ENCODE measurements at regions not wholly inside any gene's neighbourhood (a gene's known extent, or its start where the extent isn't known, plus 50 kb on each side); places are given as distances from the start of the nearest gene placed in this dataset.

DNA sequence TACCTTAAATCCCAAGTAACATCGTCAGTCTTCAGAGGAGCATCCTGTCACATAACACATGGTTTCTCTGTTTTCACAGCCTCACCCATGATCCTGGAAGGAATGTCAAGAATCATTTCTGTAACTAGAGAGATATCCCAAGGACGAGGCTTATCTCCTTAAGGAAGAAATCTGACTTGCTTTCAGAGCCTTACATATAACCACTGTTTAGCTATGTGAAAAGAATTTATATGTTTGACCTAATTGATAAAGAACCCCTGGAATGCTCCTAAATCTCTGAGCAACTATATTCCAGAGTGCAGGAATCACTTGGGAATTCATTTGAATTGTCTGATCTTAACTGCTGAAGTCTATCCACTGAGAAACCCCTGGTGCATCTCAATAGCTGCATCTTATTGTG lies 243.1 kb downstream of the ALDH8A1 start:
- DNase-seq: no peak

DNA sequence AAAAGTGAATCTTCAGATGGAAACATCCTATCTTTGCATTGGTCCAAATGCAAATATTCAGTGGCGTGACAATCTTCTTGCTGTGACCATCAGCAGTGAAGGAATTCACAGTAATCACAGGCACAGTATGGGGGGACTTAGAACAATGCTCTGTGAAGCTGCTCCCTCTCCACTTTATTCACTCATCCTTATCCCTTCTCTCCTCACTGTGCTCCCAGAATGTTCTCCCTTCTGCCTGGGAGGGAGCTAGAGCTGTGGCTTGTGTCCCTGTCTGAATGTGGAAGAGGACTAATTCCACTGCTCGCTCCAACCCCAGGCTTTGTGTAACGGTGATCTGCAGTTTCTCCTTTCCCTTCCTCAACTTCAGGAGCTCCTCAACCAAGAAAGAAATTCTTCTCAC lies 243.7 kb downstream of the ALDH8A1 start:
- no peak for DNase-seq

DNA sequence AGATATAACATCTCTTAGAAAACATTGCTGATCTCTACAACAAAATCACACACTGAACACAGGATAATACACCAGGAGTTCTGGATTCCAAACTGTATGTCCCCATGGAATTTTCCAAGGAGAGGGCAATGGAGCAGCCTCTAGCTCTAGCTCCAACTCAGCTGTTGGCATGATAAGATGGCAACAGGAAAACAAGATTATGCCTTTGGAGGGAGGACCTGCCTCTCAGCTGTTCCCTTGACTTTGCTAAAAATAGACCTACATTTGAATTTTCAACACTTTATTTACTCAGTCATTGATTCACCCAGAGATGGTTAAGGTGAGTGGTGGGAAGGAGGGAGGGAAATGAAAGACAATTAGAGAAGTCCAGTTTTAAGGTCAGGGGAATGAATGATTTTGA lies 246.7 kb downstream of the ALDH8A1 start:
- no peak for DNase-seq

DNA sequence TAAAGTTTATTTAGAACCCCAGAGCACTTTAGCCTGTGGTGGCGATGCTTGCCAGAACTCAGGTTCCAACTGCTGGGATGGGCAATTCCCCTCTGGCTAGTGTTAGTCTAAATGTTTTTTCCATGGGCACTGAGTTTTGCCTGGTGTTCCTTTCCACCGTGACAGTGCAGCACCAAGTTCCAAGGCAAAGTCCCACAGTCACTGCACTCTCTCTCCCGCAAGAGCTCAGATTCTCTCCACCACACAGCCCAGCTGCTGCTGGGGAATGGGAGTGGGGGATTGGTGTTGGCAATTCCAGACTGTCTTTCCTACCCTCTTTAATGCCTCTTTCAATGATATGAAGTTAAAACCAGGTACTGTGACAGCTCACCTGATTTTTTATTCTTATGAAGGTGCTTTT lies 247.6 kb downstream of the ALDH8A1 start:
- DNase-seq: no peak

DNA sequence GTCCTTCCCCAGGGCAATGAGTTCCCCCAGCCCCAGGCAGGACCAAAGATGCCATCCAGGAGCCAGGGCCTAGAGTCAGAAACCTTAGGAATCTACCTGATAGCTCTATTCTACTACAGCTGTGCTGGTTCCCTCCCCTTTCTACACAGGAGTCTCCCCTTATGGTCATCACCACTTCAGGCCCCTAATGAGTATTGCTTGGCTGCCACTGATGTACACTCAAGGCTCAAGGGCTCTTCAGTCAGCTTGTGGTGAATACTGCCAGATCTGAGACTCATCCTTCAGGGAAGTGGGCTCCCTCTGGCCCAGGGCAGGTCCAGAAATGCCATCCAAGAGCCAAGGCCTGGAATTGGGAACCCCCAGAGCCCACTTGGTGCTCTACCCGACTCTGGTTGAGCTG lies 248.6 kb downstream of the ALDH8A1 start:
- DNase-seq: peak; percentile 40

DNA sequence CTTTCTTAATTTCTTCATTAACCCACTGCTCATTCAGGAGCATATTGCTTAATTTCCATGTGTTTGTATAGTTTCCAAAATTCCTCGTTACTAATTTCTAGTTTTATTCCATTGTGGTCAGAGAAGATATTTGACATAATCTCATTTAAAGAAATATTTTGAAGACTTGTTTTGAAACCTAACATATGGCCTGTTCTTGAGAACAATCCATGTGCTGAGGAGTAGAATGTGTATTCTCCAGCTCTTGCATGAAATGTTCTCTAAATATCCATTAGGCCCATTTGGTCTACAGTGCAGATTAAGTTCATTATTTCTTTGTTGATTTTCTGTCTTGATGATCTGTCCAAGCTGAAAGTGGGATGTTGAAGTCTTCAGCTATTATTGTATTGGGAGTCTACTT lies 251.7 kb downstream of the ALDH8A1 start:
- DNase-seq: no peak

DNA sequence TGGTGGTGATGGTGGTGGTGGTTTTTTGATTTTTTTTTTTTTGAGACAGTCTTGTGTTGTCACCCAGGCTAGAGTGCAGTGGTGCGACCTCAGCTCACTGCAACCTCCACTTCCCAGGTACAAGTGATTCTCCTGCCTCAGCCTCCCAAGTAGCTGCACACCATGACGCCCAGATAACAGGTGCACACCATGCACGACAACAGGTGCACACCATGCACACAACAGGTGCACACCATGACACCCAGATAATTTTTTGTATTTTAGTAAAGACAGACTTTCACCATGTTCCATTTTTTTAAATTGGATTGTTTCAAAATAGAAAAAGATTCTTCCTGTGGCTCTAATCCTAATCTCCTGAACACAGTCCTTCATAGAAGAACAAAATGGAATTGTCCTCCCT lies 257.9 kb downstream of the ALDH8A1 start:
- DNase-seq: no peak

DNA sequence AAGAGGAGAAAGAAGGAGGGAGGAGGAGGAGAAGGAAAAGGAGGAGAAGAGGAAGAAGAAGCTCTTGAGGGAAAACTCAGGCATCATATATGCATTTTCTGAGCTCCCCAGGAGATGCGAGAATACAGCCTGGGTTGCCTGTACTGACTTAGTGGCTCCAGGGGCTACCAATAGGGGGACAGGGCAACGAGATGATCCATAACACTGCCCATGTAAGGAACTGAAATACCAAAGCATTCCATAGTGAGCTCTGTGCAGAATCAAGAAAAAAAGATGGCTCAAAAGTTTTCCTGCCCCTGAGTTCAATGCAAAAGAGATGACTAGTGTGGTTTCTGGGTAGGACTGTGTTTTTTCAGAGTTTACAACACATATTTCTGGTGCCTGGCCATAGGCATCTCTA lies 258.7 kb downstream of the ALDH8A1 start:
- DNase-seq: no peak

DNA sequence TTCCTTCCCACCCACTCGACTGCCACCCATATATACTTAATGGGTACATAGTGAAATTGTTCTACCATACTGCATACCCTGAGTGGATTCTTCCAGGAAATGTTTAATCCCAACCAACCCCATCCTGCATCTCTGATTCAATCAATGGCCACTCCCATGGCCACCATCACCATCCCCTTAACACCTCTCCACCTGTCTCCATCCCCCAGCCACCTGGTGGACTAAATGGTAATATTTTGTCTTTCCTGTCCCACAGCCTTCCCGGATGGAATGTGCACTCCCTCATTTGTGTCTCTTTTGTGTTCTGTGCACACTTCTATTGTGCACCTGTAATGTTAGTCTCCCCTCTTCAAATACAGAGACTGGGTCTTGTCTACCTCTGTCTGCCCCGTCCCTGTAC lies 259.9 kb downstream of the ALDH8A1 start:
- no peak for DNase-seq

DNA sequence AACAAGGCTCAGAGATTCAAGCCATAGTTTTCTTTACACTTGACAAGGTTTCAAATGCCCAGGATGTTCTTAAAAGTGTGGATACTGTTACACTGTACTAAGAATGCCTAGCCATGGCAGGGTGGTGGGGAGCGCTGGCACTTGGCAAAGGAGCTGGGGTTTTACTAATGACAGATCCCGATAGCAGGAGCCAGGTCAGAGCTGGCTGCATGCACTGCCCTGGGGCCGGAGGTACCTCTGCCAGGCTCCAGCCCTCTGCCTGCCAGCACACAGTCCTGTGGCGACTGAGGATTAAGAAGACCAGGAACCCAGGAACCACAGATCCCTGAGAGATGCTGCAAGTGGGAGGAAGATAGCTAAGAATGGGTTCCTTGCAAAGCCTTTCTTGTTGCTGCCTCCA lies 260.3 kb downstream of the ALDH8A1 start:
- no peak for DNase-seq

DNA sequence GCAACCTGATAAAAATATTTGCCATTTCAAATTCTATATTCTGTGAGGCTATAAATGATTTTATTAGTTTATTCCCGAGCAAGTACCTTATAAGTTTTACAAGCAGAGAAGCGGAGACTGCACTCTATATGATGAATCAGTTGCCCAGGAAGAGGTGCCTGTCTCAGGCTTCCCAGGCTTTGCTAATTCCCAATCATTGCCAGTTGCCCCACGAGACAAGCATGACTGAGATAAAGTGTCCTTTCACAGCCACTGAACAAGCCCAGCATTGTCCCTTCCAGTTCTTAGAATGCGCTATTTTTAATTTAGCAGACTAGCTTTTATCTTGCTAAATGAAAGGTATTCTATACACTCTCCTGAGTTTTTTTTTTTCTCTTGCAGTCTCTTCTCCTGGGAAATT lies 260.7 kb downstream of the ALDH8A1 start:
- DNase-seq: no peak

DNA sequence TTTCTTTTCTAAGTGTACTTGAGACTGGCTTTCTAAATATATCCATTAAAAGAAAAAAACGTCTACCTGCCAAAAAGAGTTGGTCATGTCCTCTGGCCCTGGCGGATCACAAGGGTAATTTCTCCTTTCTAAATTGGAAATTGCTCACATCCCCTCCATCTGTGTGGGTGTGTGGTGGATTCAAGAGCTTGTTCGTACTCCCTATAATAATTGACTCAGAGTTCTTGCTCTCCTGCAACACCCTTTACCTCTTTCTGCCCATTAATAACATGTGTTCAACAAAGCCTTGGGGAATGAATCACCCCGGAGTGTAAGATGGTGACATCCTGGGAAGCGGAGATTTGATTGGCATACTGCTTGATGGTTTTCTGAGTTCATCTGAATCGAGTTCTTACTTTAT lies 263.8 kb downstream of the ALDH8A1 start:
- no peak for DNase-seq

DNA sequence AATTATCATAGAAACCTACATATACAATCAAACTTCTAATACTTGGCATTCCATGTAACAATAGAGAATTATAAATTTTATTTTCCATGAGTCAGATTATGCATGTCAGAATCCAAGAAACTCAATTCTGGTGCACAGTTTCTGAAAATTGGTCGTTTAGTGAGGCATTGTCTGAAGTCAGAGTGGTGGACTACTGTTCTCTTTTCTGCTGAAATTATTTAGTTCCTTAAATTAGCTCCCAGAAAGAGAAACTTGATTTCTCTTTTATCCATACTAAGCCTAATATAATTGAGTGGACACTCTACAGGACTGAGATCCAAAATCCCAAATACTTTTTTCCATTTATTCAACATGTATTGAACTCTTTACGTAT lies 265.5 kb downstream of the ALDH8A1 start:
- no peak for DNase-seq

DNA sequence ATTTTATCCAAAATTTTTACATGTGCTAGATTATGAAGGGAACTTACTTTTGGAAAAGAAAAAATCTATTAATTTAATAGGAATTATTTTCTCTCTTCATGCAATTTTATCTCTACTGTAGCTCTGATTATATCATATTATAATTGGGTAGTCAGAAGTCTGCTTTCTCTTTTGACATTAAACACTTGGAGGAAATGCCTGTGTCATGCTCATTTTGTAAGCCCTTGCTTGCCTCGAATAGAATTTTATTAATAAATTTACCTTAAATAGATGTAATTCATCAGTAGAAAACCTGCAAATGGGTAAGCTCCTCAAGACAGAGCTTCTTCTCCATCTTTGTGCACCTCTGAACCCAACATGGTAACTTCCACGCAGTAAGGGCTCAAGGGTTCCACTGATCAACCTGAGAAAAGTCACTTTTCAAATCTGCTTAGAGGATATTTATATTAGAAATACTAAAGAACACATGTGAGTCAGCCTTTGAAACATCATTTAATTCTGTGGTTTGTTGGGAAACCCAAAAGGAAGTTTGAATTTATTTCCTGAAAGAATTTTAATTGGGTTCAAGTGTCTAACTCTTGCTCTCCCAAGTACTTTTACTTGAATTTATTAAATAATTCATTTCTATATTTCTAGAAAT lies 266.0 kb downstream of the ALDH8A1 start:
- no peak for DNase-seq

DNA sequence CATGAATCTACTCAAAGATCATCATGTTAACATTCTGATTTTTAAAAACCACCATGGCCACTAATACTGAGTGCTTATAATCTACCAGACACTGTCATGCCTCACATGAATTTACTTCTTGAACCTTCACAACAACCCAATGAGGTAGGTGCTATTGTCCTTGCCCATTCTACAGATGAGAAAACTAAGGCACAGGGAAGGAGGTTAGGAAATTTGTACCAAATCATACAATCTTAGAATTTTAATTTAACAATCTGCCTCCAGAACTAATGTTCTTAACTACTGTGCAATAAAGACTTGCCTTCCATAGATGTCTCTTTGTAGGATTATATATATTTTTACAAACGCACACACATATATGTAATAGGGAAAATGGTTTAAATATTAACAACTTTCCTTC lies 269.5 kb downstream of the ALDH8A1 start:
- no peak for DNase-seq

DNA sequence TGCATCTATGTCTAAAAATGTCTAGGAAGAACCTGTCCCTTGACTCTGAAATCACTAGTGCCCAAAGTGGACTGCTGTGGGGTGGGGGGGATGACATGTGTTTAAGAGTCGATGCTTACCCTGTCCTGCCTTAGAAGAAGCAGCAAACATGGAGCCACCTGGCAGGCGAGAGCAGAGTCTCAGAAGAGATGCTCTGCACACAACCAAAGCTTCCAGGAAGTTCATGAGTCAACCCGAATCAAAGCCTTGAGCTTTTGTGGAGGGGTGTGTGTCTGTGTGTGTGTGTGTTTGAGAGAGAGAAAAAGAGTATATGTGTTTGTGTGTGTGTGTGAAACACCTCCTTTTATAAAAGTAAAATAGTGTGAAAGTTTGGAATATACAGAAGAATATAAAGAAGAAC lies 269.9 kb downstream of the ALDH8A1 start:
- no peak for DNase-seq

DNA sequence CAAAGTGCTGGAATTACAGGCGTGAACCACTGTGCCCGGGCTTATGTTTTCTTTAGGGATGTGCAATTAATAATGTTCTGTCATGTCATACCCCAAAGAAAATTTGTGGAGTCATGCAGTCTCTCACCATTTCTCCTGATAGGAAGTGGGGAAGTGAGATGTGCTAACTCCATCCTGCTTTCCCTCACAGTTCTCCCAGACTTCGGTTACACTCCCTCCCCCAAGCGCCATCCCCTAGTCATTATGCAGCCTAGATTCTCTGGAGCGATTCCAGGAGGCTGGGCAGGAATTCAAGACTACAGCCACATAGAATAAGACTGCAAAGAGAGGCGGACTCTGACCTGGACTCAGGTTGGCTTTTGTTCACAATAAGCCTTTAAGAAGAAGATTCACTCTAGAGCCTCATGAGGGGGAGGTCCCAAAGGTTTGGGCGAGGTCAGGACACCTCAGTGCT lies 271.4 kb downstream of the ALDH8A1 start:
- no peak for DNase-seq

DNA sequence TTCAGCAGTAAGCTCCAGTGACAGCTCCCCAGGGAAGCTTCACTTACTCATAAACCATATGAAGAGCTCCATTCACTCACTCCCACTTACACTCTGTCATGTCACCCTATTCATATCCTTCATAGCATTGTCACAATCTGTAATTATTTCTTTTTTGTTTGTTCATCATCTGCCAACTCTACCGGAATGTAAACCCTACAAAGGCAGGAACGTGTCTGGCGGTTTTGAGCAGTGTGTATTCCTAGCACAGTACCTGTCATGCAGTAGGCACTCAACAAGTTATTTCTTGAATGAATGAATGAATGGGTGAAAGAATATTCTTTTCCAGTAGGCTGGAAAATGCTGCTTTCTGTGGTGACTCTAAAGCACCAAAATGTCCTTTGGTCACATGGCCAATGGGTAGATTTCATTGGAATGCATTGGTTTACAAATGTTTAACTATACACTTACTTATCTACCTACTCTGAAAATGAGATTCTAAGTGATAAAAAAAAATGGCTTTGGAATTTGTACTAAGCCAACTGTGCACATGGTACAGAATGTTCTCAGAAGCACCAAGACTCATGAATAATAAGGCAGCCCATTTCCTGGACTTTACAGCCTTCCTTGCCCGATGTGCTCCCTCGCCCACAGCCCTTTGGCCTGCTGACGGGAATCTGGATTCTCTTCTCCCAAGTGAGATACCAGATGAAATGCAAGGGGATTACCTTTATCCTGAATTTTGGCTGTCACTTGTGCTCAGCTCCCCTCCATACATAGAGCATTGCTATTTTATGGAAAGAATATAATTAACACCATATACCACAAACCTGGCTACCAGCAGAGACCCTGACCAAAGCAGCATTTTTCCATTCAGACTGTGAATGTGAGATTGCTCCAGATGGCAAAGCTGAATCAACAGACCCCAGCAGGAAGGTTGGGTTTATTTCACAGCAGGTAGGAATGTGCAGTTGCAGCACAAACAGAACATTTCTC lies 273.3 kb downstream of the ALDH8A1 start:
- no peak for DNase-seq

DNA sequence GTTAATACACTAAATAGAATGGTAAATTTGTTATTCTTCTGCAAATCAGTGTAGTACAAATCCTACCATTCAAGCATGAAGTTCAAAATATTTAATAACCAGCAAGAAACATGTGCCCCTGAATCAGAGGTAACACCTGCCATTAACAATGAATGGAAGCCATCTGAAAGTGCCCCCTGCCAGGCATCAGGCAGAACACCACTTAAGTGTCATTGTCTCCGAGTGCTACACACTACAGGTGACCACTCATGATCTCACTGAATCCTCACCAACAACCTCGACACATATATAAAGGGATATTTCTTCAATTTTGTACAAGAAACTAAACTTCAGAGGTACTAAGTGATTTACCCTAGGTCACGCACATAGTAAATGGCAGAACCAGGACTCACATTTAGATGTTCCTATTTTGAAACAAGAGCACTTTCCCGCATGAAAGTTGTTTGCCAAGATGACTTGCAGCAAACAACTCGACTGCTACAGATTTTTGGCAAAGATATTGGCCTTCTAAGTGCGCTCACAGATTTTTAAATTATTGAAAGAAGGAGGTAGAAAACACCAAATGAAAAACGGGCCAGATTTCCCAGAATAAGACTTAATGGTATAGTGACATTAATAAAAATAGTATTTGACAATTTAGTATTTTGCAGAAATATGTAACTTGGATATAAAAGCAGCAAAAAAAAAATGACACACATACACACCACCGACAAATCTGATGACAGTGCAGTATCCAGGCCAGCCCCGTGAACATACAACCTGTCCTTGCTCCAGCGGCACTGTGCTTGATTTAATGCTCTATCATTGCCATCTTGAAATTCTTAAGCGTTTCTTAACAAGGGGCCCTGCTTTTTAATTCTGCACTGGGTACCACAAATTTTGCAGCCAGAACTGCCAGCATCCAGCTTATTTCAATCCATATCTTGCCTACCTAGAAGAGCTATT lies 274.5 kb downstream of the ALDH8A1 start:
- DNase-seq: peak; percentile 64

DNA sequence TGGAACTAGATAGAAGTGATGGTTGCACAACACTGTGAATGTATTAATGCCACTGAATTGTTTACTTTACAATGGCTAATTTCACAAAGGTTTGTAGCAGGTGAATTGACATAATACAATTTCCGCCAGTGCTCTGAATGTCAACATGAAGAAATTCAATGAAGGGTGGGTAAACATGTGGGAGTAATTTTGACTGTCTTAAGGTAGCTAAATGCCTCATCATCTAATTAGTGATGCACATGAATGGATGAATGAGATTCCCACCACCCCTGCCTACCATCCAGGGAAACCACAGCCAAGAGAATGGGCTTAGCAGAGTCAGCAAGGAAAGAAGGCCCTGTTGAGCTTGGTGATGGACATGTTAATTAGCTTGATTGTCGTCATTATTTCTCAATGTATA lies 275.3 kb downstream of the ALDH8A1 start:
- DNase-seq: peak; percentile 26

DNA sequence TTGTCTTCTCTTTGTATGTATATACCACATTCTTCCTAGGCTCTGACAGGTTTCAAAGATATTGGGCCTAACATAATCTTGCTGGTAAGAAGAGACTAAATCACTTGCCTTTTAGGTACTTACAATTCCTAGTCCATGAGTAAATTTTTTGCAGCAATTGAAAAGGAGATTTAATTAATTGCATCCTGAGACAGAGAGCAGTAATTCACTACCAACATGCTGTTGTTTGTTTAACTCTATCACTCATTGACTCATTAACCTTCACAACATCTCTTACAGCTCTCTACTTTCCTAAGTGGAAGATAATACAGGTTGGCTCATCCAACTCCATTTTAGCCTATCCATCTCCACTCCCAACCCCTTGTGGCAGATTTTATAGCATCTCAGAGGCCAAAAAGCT lies 280.4 kb downstream of the ALDH8A1 start:
- DNase-seq: no peak

DNA sequence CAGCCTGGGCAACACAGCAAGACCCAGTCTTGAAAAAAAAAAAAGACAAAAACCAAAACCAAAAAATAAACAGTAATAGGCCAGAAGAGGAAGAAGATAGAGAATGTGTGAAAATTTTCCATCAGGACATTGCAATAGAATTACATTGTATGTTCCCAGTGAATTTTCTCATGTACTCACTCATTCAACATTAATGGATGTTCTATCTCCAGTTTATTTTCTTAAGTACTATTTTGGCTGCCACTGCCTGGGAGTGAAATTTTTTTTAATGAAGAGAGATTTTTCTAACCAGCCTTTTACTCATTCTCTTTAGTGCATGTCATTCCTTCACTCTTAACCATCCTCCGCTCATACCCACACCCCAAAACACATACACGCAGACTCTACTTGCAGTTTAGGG lies 282.8 kb downstream of the ALDH8A1 start:
- DNase-seq: no peak

DNA sequence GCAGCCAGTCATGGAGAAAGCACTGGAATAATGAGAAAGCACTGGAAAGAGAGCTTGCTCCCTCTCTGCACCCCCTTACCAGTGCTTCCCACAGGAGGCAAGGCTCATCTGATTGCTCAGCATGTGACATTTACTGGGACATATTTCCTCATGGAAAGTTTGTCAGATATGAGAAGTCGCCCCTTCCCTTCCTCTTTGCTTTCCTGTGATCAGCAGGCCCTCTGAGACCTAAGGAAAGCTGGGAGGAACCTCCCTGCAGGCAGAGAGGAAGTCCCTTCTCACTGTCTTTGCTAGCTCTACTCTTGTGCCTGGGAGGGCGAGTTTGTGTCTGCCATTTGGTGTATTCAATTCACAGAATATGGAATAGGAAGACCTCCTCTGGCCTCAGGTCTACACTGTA lies 283.8 kb downstream of the ALDH8A1 start:
- no peak for DNase-seq

Measured in NCI-H510A treated with DMSO at 0.1 percent for 48 hours (cell line).